Panc1 (cell line): ENCODE measurements at regions not wholly inside any gene's neighbourhood (a gene's known extent, or its start where the extent isn't known, plus 50 kb on each side); places are given as distances from the start of the nearest gene placed in this dataset.

ENCODE experiments used
- ATAC-seq: fragments of 200-7000 bp; cut with Tn5 transposase; 2 replicates; pipeline ENCODE4 v1.9.1; 2020; ENCODE audit warnings: mild to moderate bottlenecking, moderate library complexity
- BruUV-seq: library from RNA; stranded (reverse); fragments of 400-500 nt; replicated peaks from 2 replicates; lab custom pipeline; 2021; lab: Mats Ljungman, UMichigan
- CTCF ChIA-PET: fragments of 300-600 bp; sonication (Branson Sonifier 250); formaldehyde crosslinking; loops from one replicate; lab custom pipeline; 2022; ENCODE audit warnings: antibody characterized with exemption; lab: Charles Lee
- POLR2A ChIA-PET: fragments of 300-600 bp; sonication (Branson Sonifier 250); formaldehyde crosslinking; loops from one replicate; lab custom pipeline; 2022; ENCODE audit warnings: antibody characterized with exemption; lab: Charles Lee
- DNase-seq: peaks from one replicate; pipeline ENCODE4 v3.0.0-alpha.2; 2010; ENCODE audit warnings: low read depth, low spot score
- H3K27ac ChIP-seq: 2 replicates; pipeline ENCODE4 v1.5.1; 2011; ENCODE audit warnings: mild to moderate bottlenecking, low read length, inconsistent platforms
- H3K27me3 ChIP-seq: fragments of 200-500 bp; sonication (Bioruptor generic); 2 replicates; pipeline ENCODE4 v1.6.0; 2014; ENCODE audit warnings: low read length, inconsistent platforms; ENCODE audit not compliant: control insufficient read depth, insufficient read depth
- H3K36me3 ChIP-seq: fragments of 200-500 bp; sonication (Bioruptor generic); 2 replicates; pipeline ENCODE4 v1.5.1; 2014; ENCODE audit warnings: inconsistent platforms, mild to moderate bottlenecking, low read length, moderate library complexity; ENCODE audit not compliant: control insufficient read depth, insufficient read depth
- H3K4me1 ChIP-seq: 2 replicates; pipeline ENCODE4 v1.5.1; 2011; ENCODE audit warnings: inconsistent platforms, mild to moderate bottlenecking, low read length, moderate library complexity; ENCODE audit not compliant: control insufficient read depth, insufficient read depth
- H3K4me3 ChIP-seq, 2 experiments: 2 replicates each; pipeline ENCODE4 v1.5.1; 2011 to 2012; ENCODE audit warnings: low read depth in 2 of 2, low read length in 2 of 2, mild to moderate bottlenecking in 2 of 2, inconsistent platforms in 1 of 2, moderate library complexity in 1 of 2
- H3K9me3 ChIP-seq: fragments of 200-500 bp; sonication (Bioruptor generic); 2 replicates; pipeline ENCODE4 v1.5.1; 2014; ENCODE audit warnings: low read depth, mild to moderate bottlenecking, inconsistent platforms, low read length, moderate library complexity; ENCODE audit not compliant: control insufficient read depth, insufficient read depth
- POLR2AphosphoS5 ChIP-seq: IDR thresholded peaks from 2 replicates; pipeline ENCODE4 v1.6.1; 2012; ENCODE audit warnings: mild to moderate bottlenecking, low read depth, low read length, moderate library complexity
- SIN3A ChIP-seq: IDR thresholded peaks from 2 replicates; pipeline ENCODE4 v1.6.1; 2012; ENCODE audit warnings: low read depth, mild to moderate bottlenecking, low read length, moderate library complexity, borderline replicate concordance; ENCODE audit not compliant: insufficient read depth
- TCF7L2 ChIP-seq: IDR thresholded peaks from 2 replicates; pipeline ENCODE4 v1.6.1; 2011; ENCODE audit warnings: mild to moderate bottlenecking, low read depth, low read length, inconsistent platforms
- in situ Hi-C: cut with HindIII; loops from 2 replicates; pipeline ENCODE4 v1.10.0; 2016; ENCODE audit warnings: low sequenced_read_pairs, low pct_unique_long_range_greater_than_20kb
- intact Hi-C: fragments of 100-400 bp; cut with micrococcal nuclease; formaldehyde crosslinking; loops from one replicate; pipeline ENCODE4 v1.10.0; 2022; ENCODE audit not compliant: unreplicated experiment
- TF ChIP-seq, protein P1 (sequence below): fragments of 450-650 bp; IDR thresholded peaks from 2 replicates; pipeline ENCODE4 v1.5.1; 2017; ENCODE audit warnings: mild to moderate bottlenecking
- TF ChIP-seq, protein P2 (sequence below), 2 experiments: IDR thresholded peaks; 2 replicates each; pipeline ENCODE4 v1.6.1; 2011 to 2012; ENCODE audit warnings: low read depth in 2 of 2, control low read depth in 1 of 2, low read length in 1 of 2, mild to moderate bottlenecking in 1 of 2, moderate library complexity in 1 of 2; ENCODE audit not compliant: insufficient read depth in 1 of 2

DNA sequence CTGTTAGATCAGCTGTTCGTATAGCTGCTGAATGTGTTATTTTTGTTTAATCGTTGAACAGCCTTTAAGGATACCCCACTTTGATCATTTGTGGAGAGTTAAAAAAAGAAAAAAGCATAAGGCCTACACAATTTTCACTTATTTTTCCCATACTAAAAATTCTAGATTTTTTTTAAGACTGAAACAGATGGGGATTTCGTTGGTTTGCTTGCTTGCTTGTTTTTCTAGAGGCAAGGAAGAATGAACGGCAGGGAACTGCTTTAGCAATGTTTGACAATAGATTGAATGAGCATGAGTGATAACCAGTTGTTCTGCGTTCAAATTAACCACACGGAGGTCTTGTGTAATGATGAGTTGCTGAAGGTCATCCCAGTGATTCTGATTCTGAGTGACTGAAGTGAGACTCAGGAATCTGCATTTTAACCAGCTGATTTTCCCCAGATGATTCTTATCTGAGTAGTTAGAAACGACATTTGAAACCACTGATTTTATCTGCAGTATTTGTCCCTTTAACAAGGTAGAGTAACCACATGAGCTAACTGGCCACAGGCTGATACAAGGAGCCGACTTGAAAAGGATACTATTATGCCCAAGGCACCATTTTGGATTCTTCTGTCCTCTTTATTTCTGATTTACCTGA, 85.9 kb downstream of the GPR37 start:
- TF ChIP-seq, protein P1, sequence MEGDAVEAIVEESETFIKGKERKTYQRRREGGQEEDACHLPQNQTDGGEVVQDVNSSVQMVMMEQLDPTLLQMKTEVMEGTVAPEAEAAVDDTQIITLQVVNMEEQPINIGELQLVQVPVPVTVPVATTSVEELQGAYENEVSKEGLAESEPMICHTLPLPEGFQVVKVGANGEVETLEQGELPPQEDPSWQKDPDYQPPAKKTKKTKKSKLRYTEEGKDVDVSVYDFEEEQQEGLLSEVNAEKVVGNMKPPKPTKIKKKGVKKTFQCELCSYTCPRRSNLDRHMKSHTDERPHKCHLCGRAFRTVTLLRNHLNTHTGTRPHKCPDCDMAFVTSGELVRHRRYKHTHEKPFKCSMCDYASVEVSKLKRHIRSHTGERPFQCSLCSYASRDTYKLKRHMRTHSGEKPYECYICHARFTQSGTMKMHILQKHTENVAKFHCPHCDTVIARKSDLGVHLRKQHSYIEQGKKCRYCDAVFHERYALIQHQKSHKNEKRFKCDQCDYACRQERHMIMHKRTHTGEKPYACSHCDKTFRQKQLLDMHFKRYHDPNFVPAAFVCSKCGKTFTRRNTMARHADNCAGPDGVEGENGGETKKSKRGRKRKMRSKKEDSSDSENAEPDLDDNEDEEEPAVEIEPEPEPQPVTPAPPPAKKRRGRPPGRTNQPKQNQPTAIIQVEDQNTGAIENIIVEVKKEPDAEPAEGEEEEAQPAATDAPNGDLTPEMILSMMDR = no peak
- no peak for TF ChIP-seq TCF7L2
- no peak for DNase-seq
- H3K36me3 ChIP-seq = no peaks in the 10 kb centered on the region
- H3K4me1 ChIP-seq = no peaks in the 10 kb centered on the region
- no peaks in the 10 kb centered on the region for H3K9me3 ChIP-seq
- CTCF ChIA-PET = no interaction called here
- intact Hi-C loops (no loop called here), in situ Hi-C loops (no loop called here)
- no peak for ATAC-seq
- no peak overlapping the region for H3K27ac ChIP-seq
- H3K27me3 ChIP-seq = no peaks in the 10 kb centered on the region
- no TSS peak for BruUV-seq
- POLR2A ChIA-PET = no interaction called here
- no peak overlapping the region for H3K4me3 ChIP-seq

DNA sequence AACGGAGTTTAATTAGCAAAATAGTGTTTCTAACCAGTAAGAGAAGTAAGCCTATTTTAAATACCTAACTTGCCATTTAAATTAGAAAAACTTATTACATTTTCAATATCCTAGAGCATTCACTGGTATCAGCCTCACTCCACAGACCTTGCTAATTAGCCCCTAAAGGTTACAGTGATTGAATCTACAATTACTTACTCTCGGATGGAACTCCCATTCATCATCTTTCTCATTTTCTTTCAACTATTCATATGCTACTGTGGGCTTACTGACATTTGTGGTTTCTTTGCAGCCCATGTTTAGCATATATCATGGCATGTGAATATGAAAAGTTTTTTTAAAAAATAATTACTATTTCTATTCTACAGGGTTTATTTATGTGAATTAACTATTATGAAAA, 86.4 kb downstream of the GPR37 start:
- no peaks in the 10 kb centered on the region for H3K27me3 ChIP-seq
- no peak for DNase-seq
- BruUV-seq = no TSS peak
- H3K4me1 ChIP-seq = no peaks in the 10 kb centered on the region
- intact Hi-C loops = no loop called here
- no peaks in the 10 kb centered on the region for H3K36me3 ChIP-seq
- ATAC-seq = no peak
- H3K27ac ChIP-seq = no peak overlapping the region
- ChIA-PET CTCF (no interaction called here), POLR2A (no interaction called here)
- in situ Hi-C loops = no loop called here
- no peaks in the 10 kb centered on the region for H3K9me3 ChIP-seq
- TF ChIP-seq SIN3A = no peak
- TF ChIP-seq, protein P2, sequence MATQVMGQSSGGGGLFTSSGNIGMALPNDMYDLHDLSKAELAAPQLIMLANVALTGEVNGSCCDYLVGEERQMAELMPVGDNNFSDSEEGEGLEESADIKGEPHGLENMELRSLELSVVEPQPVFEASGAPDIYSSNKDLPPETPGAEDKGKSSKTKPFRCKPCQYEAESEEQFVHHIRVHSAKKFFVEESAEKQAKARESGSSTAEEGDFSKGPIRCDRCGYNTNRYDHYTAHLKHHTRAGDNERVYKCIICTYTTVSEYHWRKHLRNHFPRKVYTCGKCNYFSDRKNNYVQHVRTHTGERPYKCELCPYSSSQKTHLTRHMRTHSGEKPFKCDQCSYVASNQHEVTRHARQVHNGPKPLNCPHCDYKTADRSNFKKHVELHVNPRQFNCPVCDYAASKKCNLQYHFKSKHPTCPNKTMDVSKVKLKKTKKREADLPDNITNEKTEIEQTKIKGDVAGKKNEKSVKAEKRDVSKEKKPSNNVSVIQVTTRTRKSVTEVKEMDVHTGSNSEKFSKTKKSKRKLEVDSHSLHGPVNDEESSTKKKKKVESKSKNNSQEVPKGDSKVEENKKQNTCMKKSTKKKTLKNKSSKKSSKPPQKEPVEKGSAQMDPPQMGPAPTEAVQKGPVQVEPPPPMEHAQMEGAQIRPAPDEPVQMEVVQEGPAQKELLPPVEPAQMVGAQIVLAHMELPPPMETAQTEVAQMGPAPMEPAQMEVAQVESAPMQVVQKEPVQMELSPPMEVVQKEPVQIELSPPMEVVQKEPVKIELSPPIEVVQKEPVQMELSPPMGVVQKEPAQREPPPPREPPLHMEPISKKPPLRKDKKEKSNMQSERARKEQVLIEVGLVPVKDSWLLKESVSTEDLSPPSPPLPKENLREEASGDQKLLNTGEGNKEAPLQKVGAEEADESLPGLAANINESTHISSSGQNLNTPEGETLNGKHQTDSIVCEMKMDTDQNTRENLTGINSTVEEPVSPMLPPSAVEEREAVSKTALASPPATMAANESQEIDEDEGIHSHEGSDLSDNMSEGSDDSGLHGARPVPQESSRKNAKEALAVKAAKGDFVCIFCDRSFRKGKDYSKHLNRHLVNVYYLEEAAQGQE (IDR thresholded peaks at IDR 0.05; ENCODE audit: insufficient read depth in 1 of 2, low read depth in 2 of 2, low read length in 1 of 2) = no peak
- H3K4me3 ChIP-seq = no peak overlapping the region

DNA sequence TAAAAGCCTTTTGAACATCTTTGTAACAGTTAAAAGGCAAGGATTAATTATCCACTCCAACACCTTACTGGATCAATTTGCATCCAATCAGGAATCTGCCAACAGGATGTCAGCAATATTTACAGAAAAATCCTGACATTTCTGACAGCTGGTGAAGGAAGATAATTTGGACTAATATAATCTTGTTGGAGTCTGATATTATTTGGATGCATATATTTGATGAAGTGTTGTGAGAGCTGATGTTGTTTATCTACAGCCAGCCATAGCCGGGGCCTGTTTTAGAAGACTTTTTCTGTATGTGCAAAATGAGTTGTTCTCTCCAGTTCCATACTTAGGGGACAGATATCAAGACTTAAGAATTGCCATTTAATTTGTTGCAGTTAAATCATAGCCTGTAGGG, 91.1 kb downstream of the GPR37 start:
- Histone ChIP-seq H3K27ac (no peak overlapping the region), H3K27me3 (no peaks in the 10 kb centered on the region), H3K4me3 (no peak overlapping the region), H3K36me3 (no peaks in the 10 kb centered on the region), H3K4me1 (no peaks in the 10 kb centered on the region), H3K9me3 (no peaks in the 10 kb centered on the region)
- CTCF ChIA-PET = no interaction called here
- TF ChIP-seq, protein P2 (IDR thresholded peaks at IDR 0.05; ENCODE audit: insufficient read depth in 1 of 2, low read depth in 2 of 2, low read length in 1 of 2) = no peak
- TF ChIP-seq TCF7L2 (no peak), POLR2AphosphoS5 (no peak), SIN3A (no peak)
- TF ChIP-seq, protein P1 = no peak
- no peak for ATAC-seq
- no peak for DNase-seq
- BruUV-seq = no TSS peak
- POLR2A ChIA-PET = no interaction called here
- intact Hi-C loops = no loop called here
- in situ Hi-C loops = no loop called here
